Transverse colon (tissue), 3 donors: ENCODE measurements at regions not wholly inside any gene's neighbourhood (a gene's known extent, or its start where the extent isn't known, plus 50 kb on each side); places are given as distances from the start of the nearest gene placed in this dataset.

Experiments used
- CTCF ChIP-seq, 5 experiments: fragments of 200-600 bp in 3 of 5; fragments of 450-650 bp in 2 of 5; sonication (generic) in 3 of 5; IDR thresholded peaks; 1 replicate in 2 of 5; 2 replicates in 3 of 5; pipeline ENCODE4 v1.5.1; 2016 to 2017; ENCODE audit warnings: antibody characterized with exemption in 5 of 5, inconsistent platforms in 3 of 5, mild to moderate bottlenecking in 2 of 5, moderate library complexity in 1 of 5
- POLR2A ChIP-seq: fragments of 450-650 bp; IDR thresholded peaks from one replicate; pipeline ENCODE4 v1.6.1; 2016; ENCODE audit warnings: antibody characterized with exemption, mild to moderate bottlenecking, moderate library complexity

- TF ChIP-seq POLR2A (no peak), CTCF (IDR thresholded peaks at IDR 0.05) (no peak)
These were observed 1206.6 kb upstream of the RAG2 start for GRCh38 chr11:37804666-37805065.
